Fibroblast of lung (primary cell): ENCODE measurements at regions not wholly inside any gene's neighbourhood (a gene's known extent, or its start where the extent isn't known, plus 50 kb on each side); places are given as distances from the start of the nearest gene placed in this dataset.
"Not testable (repeated sequence)": the region's sequence is repeated elsewhere in the genome, so short reads cannot be mapped to it uniquely, and the experiment has no call there.

Experiments used
- DNase-seq, 2 donors: peaks; one replicate each; pipeline versions ENCODE4 v3.0.0 to v3.0.0-alpha.2; 2010; ENCODE audit warnings: low read depth in 2 of 2
- H2AFZ ChIP-seq: 2 replicates; pipeline ENCODE4 v1.5.1; 2012; ENCODE audit warnings: low read length, control low read depth, inconsistent platforms
- H3K27ac ChIP-seq: 2 replicates; pipeline ENCODE4 v1.5.1; 2011; ENCODE audit warnings: low read length, control low read depth; ENCODE audit not compliant: insufficient read depth
- H3K27me3 ChIP-seq: 2 replicates; pipeline ENCODE4 v1.5.1; 2011; ENCODE audit warnings: mild to moderate bottlenecking, low read length; ENCODE audit not compliant: control insufficient read depth, insufficient read depth
- H3K36me3 ChIP-seq: 2 replicates; pipeline ENCODE4 v1.5.1; 2011; ENCODE audit warnings: low read length; ENCODE audit not compliant: control insufficient read depth, insufficient read depth
- H3K4me1 ChIP-seq: 2 replicates; pipeline ENCODE4 v1.5.1; 2011; ENCODE audit warnings: low read length; ENCODE audit not compliant: control insufficient read depth, insufficient read depth; ENCODE audit errors: extremely low read depth
- H3K4me2 ChIP-seq: 2 replicates; pipeline ENCODE4 v1.5.1; 2011; ENCODE audit warnings: low read length, control low read depth; ENCODE audit not compliant: insufficient read depth; ENCODE audit errors: extremely low read depth
- H3K4me3 ChIP-seq, 4 experiments: fragments of 200-600 bp in 1 of 4; sonication (generic) in 1 of 4; replicated peaks in 1 of 4; 2 replicates each; pipeline ENCODE4 v1.5.1; 2011 to 2016; ENCODE audit warnings: low read length in 4 of 4, low read depth in 3 of 4, mild to moderate bottlenecking in 3 of 4, control low read depth in 2 of 4, inconsistent platforms in 1 of 4, mixed read lengths in 1 of 4; ENCODE audit not compliant: insufficient read depth in 1 of 4; ENCODE audit errors: control extremely low read depth in 1 of 4
- H3K79me2 ChIP-seq: 2 replicates; pipeline ENCODE4 v1.5.1; 2012; ENCODE audit warnings: mild to moderate bottlenecking, low read length, inconsistent platforms; ENCODE audit not compliant: control insufficient read depth, insufficient read depth
- H3K9ac ChIP-seq: 2 replicates; pipeline ENCODE4 v1.5.1; 2011; ENCODE audit warnings: mild to moderate bottlenecking, low read length, control low read depth; ENCODE audit not compliant: insufficient read depth
- H3K9me3 ChIP-seq: 2 replicates; pipeline ENCODE4 v1.5.1; 2012; ENCODE audit warnings: low read depth, low read length; ENCODE audit not compliant: control insufficient read depth, insufficient read depth
- H4K20me1 ChIP-seq: 2 replicates; pipeline ENCODE4 v1.5.1; 2011; ENCODE audit warnings: low read length; ENCODE audit not compliant: control insufficient read depth, insufficient read depth; ENCODE audit errors: extremely low read depth
- EZH2 ChIP-seq: IDR thresholded peaks from 2 replicates; pipeline ENCODE4 v1.5.1; 2012; ENCODE audit warnings: low read length, control low read depth, mild to moderate bottlenecking; ENCODE audit errors: missing control alignments
- TF ChIP-seq, protein P1 (sequence below), 2 donors: IDR thresholded peaks in 1 of 2; conservative IDR thresholded peaks in 1 of 2; 1 replicate in 1 of 2; 2 replicates in 1 of 2; pipeline ENCODE4 v1.5.1; 2011 to 2012; ENCODE audit warnings: low read length in 2 of 2, control low read depth in 1 of 2, inconsistent platforms in 1 of 2, low read depth in 1 of 2, mild to moderate bottlenecking in 1 of 2

DNA sequence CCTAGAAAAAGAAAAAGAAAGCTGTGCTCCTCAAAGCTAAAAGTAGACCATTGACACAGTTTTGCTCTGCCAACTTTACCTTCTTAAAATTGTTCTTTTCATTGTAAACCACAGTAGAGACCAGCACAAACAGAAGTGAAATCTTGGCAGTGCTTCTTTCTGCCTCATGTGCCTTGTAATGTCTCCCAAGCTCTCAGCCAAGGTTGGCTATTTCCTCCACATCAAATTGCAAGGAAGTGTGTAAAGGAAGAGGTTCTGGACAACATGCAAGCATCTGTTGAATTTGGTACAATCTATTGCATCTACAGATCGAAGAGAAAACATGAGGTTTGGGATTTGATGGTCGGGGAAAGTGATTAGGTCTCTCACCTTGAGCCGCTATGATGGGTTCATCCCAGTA, 83.3 kb upstream of the PNPT1 start:
- no peaks in the 10 kb centered on the region for H3K36me3 ChIP-seq
- H3K4me3 ChIP-seq = no peak overlapping the region
- no peaks in the 10 kb centered on the region for H3K9me3 ChIP-seq
- H3K27me3 ChIP-seq = no peaks in the 10 kb centered on the region
- H3K9ac ChIP-seq = no peak overlapping the region
- H2AFZ ChIP-seq = no peak overlapping the region
- H3K27ac ChIP-seq = no peak overlapping the region
- DNase-seq = no peak
- H3K4me2 ChIP-seq = no peak overlapping the region
- no peaks in the 10 kb centered on the region for H3K4me1 ChIP-seq
- no peaks in the 10 kb centered on the region for H4K20me1 ChIP-seq
- H3K79me2 ChIP-seq = no peaks in the 10 kb centered on the region
- TF ChIP-seq, protein P1, sequence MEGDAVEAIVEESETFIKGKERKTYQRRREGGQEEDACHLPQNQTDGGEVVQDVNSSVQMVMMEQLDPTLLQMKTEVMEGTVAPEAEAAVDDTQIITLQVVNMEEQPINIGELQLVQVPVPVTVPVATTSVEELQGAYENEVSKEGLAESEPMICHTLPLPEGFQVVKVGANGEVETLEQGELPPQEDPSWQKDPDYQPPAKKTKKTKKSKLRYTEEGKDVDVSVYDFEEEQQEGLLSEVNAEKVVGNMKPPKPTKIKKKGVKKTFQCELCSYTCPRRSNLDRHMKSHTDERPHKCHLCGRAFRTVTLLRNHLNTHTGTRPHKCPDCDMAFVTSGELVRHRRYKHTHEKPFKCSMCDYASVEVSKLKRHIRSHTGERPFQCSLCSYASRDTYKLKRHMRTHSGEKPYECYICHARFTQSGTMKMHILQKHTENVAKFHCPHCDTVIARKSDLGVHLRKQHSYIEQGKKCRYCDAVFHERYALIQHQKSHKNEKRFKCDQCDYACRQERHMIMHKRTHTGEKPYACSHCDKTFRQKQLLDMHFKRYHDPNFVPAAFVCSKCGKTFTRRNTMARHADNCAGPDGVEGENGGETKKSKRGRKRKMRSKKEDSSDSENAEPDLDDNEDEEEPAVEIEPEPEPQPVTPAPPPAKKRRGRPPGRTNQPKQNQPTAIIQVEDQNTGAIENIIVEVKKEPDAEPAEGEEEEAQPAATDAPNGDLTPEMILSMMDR (conservative IDR thresholded peaks at IDR 0.05 in 1 of 2, IDR thresholded peaks at IDR 0.05 in 1 of 2; ENCODE audit: low read depth in 1 of 2, low read length in 2 of 2) = no peak
- no peak for TF ChIP-seq EZH2

- DNase-seq = no peak
- no peak overlapping the region for H3K9ac ChIP-seq
- no peaks in the 10 kb centered on the region for H3K27me3 ChIP-seq
- H3K4me3 ChIP-seq = no peak overlapping the region
- no peak overlapping the region for H3K4me2 ChIP-seq
- H2AFZ ChIP-seq = no peak overlapping the region
- no peaks in the 10 kb centered on the region for H3K36me3 ChIP-seq
- H4K20me1 ChIP-seq = no peaks in the 10 kb centered on the region
- H3K9me3 ChIP-seq = no peaks in the 10 kb centered on the region
- no peak for TF ChIP-seq EZH2
- TF ChIP-seq, protein P1 (conservative IDR thresholded peaks at IDR 0.05 in 1 of 2, IDR thresholded peaks at IDR 0.05 in 1 of 2; ENCODE audit: low read depth in 1 of 2, low read length in 2 of 2) = no peak
- no peaks in the 10 kb centered on the region for H3K79me2 ChIP-seq
- H3K27ac ChIP-seq = no peak overlapping the region
- no peaks in the 10 kb centered on the region for H3K4me1 ChIP-seq
These were observed 82.8 kb upstream of the PNPT1 start for GRCh38 chr2:55776479-55776878.

DNA sequence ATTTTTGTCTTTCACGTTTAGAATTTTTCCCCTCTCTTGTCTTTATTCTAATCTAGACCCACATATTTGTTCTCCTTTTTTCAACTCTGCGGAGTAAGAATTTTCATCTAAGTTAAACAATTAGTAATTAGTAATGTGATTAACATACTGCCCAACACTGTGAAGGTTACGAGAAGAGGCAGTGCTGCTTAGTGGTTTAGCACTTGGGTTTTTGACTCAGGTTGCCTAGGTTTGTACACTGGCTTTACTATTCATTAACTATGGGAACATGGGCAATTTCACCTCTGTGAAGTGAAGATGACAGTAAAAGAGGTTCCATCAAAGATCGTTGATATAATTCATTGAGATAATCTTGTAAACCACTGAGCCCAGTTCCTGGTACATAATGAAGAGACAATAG, 82.2 kb upstream of the PNPT1 start:
- H2AFZ ChIP-seq = no peak overlapping the region
- H3K79me2 ChIP-seq = no peaks in the 10 kb centered on the region
- no peak overlapping the region for H3K4me2 ChIP-seq
- H4K20me1 ChIP-seq = no peaks in the 10 kb centered on the region
- no peaks in the 10 kb centered on the region for H3K36me3 ChIP-seq
- H3K4me1 ChIP-seq = no peaks in the 10 kb centered on the region
- H3K4me3 ChIP-seq = no peak overlapping the region
- H3K9ac ChIP-seq = no peak overlapping the region
- H3K9me3 ChIP-seq = no peaks in the 10 kb centered on the region
- H3K27ac ChIP-seq = no peak overlapping the region
- no peak for DNase-seq
- no peaks in the 10 kb centered on the region for H3K27me3 ChIP-seq
- TF ChIP-seq, protein P1 (conservative IDR thresholded peaks at IDR 0.05 in 1 of 2, IDR thresholded peaks at IDR 0.05 in 1 of 2; ENCODE audit: low read depth in 1 of 2, low read length in 2 of 2) = no peak
- TF ChIP-seq EZH2 = no peak

DNA sequence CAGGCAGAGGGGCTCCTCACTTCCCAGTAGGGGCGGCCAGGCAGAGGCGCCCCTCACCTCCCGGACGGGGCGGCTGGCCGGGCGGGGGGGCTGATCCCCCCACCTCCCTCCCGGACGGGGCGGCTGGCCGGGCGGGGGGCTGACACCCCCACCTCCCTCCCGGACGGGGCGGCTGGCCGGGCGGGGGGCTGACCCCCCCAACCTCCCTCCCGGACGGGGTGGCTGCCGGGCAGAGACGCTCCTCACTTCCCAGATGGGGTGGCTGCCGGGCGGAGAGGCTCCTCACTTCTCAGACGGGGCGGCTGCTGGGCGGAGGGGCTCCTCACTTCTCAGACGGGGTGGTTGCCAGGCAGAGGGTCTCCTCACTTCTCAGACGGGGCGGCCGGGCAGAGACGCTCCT, 80.0 kb upstream of the PNPT1 start:
- not testable (repeated sequence) for H3K79me2 ChIP-seq, DNase-seq, H2AFZ ChIP-seq, H3K4me2 ChIP-seq, H4K20me1 ChIP-seq, H3K9me3 ChIP-seq, H3K9ac ChIP-seq, H3K36me3 ChIP-seq, H3K4me3 ChIP-seq, H3K4me1 ChIP-seq, H3K27ac ChIP-seq, H3K27me3 ChIP-seq
